ENCODE measurements at regions not wholly inside any gene's neighbourhood (a gene's known extent, or its start where the extent isn't known, plus 50 kb on each side); places are given as distances from the start of the nearest gene placed in this dataset.

- Histone ChIP-seq H3K4ac (ENCODE audit: low read depth, low read length) (no peak overlapping the region), H2BK20ac (ENCODE audit: low read depth, low read length, poor library complexity, severe bottlenecking) (no peak overlapping the region), H2AFZ (ENCODE audit: low read length) (no peak overlapping the region), H4K8ac (replicated peaks; ENCODE audit: insufficient read length, low read depth, low read length) (no peak overlapping the region), H3K56ac (ENCODE audit: insufficient read length, low read depth, low read length) (no peak overlapping the region), H3K79me1 (ENCODE audit: insufficient read depth, low read depth, low read length, poor library complexity, severe bottlenecking) (no peaks in the 10 kb centered on the region), H4K5ac (ENCODE audit: insufficient read length, low read depth, low read length) (no peak overlapping the region), H3K18ac (ENCODE audit: insufficient read length, low read depth, low read length) (no peak overlapping the region), H3K27me3 (ENCODE audit: insufficient read depth, low read length) (no peaks in the 10 kb centered on the region), H3K23me2 (ENCODE audit: insufficient read length, low read depth, low read length, poor library complexity, severe bottlenecking) (no peaks in the 10 kb centered on the region), H2BK15ac (ENCODE audit: low read depth, low read length) (no peak overlapping the region), H2BK12ac (ENCODE audit: insufficient read length, low read depth, low read length) (no peak overlapping the region), H4K20me1 (ENCODE audit: control insufficient read depth, insufficient read depth, insufficient read length) (no peaks in the 10 kb centered on the region), H3K9me3 (ENCODE audit: control insufficient read depth, low read depth, low read length) (no peaks in the 10 kb centered on the region), H2AK5ac (ENCODE audit: insufficient read length, low read length) (no peak overlapping the region), H3K4me2 (ENCODE audit: insufficient read depth, insufficient read length, low read length) (no peak overlapping the region), H2BK120ac (ENCODE audit: low read depth, low read length, poor library complexity, severe bottlenecking) (no peak overlapping the region), H3K4me1 (ENCODE audit: insufficient read depth, low read length) (no peaks in the 10 kb centered on the region), H3K79me2 (ENCODE audit: insufficient read depth, low read length) (no peaks in the 10 kb centered on the region), H2BK5ac (ENCODE audit: insufficient read length, low read length) (no peak overlapping the region), H3T11ph (ENCODE audit: low read length) (no peak overlapping the region), H3K14ac (ENCODE audit: insufficient read depth, low read length) (no peak overlapping the region), H3K27ac (ENCODE audit: insufficient read length, low read depth, low read length) (no peak overlapping the region), H4K91ac (ENCODE audit: insufficient read length, low read depth, low read length) (no peak overlapping the region), H3K23ac (ENCODE audit: insufficient read length, low read depth, low read length) (no peak overlapping the region), H3K9ac (ENCODE audit: extremely low read depth, insufficient read length, low read length) (no peak overlapping the region)
- Mint-ChIP-seq H3K4me1 (no peaks in the 10 kb centered on the region), H3K27me3 (ENCODE audit: low read depth) (no peaks in the 10 kb centered on the region; the same call in 1 of the 2 replicates), H3K36me3 (ENCODE audit: insufficient read depth in 1 of 3, low read depth in 3 of 3) (peaks cover 15 to 42% (median 20%) of the 10 kb centered on the region in 3 experiments), H3K27ac (no peak overlapping the region), H3K9me3 (peaks cover 25 to 28% of the 10 kb centered on the region in 2 experiments), H3K4me3 (no peak overlapping the region)
- no peak for DNase-seq
- TF ChIP-seq, protein P1, sequence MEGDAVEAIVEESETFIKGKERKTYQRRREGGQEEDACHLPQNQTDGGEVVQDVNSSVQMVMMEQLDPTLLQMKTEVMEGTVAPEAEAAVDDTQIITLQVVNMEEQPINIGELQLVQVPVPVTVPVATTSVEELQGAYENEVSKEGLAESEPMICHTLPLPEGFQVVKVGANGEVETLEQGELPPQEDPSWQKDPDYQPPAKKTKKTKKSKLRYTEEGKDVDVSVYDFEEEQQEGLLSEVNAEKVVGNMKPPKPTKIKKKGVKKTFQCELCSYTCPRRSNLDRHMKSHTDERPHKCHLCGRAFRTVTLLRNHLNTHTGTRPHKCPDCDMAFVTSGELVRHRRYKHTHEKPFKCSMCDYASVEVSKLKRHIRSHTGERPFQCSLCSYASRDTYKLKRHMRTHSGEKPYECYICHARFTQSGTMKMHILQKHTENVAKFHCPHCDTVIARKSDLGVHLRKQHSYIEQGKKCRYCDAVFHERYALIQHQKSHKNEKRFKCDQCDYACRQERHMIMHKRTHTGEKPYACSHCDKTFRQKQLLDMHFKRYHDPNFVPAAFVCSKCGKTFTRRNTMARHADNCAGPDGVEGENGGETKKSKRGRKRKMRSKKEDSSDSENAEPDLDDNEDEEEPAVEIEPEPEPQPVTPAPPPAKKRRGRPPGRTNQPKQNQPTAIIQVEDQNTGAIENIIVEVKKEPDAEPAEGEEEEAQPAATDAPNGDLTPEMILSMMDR (conservative IDR thresholded peaks at IDR 0.05), result no peak
- WGBS (ENCODE audit: extremely low coverage, insufficient read length, low lambda C conversion rate), result no CpG with 5 or more reads among the region's 1 CpG
Measured at GRCh38 chr4:71923070-71923469, 108.7 kb upstream of the NPFFR2 start.
